Stimulated activated CD8-positive, alpha-beta memory T cell treated with anti-CD3 and anti-CD28 coated beads, Interleukin-12 subunit alpha, Interleukin-12 subunit beta, amount 100 ng/mL, for 24 hours (primary cell): ENCODE measurements at regions not wholly inside any gene's neighbourhood (a gene's known extent, or its start where the extent isn't known, plus 50 kb on each side); places are given as distances from the start of the nearest gene placed in this dataset.
"Not testable (repeated sequence)": the region's sequence is repeated elsewhere in the genome, so short reads cannot be mapped to it uniquely, and the experiment has no call there.

Experiments used
- DNase-seq: peaks from one replicate; pipeline ENCODE4 v3.0.0-alpha.2; 2020; ENCODE audit errors: extremely low read depth

- not testable (repeated sequence) for DNase-seq
Measured at GRCh38 chr9:42656789-42657188, 473.3 kb downstream of the SPATA31A6 start.

GRCh38 chr9:42657496-42657895 is 474.0 kb downstream of the SPATA31A6 start:
- not testable (repeated sequence) for DNase-seq

- not testable (repeated sequence) for DNase-seq
Measured at GRCh38 chr9:42697146-42697545, 513.7 kb downstream of the SPATA31A6 start.

- not testable (repeated sequence) for DNase-seq
Measured at GRCh38 chr9:42702890-42703289, 519.4 kb downstream of the SPATA31A6 start.

GRCh38 chr9:42724841-42725835 is 541.7 kb downstream of the SPATA31A6 start:
- not testable (repeated sequence) for DNase-seq

GRCh38 chr9:42743030-42743814 is 559.8 kb downstream of the SPATA31A6 start:
- DNase-seq: peak; percentile 11

GRCh38 chr9:42757251-42757650 is 573.8 kb downstream of the SPATA31A6 start:
- not testable (repeated sequence) for DNase-seq

GRCh38 chr9:42759320-42759719 is 575.9 kb downstream of the SPATA31A6 start:
- DNase-seq: not testable (repeated sequence)

- DNase-seq: not testable (repeated sequence)
Measured at GRCh38 chr9:42782201-42782600, 598.7 kb downstream of the SPATA31A6 start.

GRCh38 chr9:42792725-42793124 is 609.3 kb downstream of the SPATA31A6 start:
- DNase-seq: not testable (repeated sequence)

GRCh38 chr9:42798571-42798970 is 615.1 kb downstream of the SPATA31A6 start:
- DNase-seq: not testable (repeated sequence)

GRCh38 chr9:42802716-42803115 is 619.3 kb downstream of the SPATA31A6 start:
- DNase-seq: not testable (repeated sequence)

GRCh38 chr9:42806674-42807073 is 623.2 kb downstream of the SPATA31A6 start:
- DNase-seq: not testable (repeated sequence)

GRCh38 chr9:42821468-42821867 is 638.0 kb downstream of the SPATA31A6 start:
- DNase-seq: not testable (repeated sequence)

- not testable (repeated sequence) for DNase-seq
Measured at GRCh38 chr9:42848156-42848555, 664.7 kb downstream of the SPATA31A6 start.

GRCh38 chr9:42850896-42851693 is 667.6 kb downstream of the SPATA31A6 start:
- not testable (repeated sequence) for DNase-seq

- not testable (repeated sequence) for DNase-seq
Measured at GRCh38 chr9:42851701-42852100, 668.2 kb downstream of the SPATA31A6 start.

GRCh38 chr9:42852133-42852930 is 668.9 kb downstream of the SPATA31A6 start:
- DNase-seq: not testable (repeated sequence)

- DNase-seq: not testable (repeated sequence)
Measured at GRCh38 chr9:42860133-42860532, 676.7 kb downstream of the SPATA31A6 start.

GRCh38 chr9:42862465-42862864 is 679.0 kb downstream of the SPATA31A6 start:
- not testable (repeated sequence) for DNase-seq
